Spleen (tissue), 7 donors: ENCODE measurements at regions not wholly inside any gene's neighbourhood (a gene's known extent, or its start where the extent isn't known, plus 50 kb on each side); places are given as distances from the start of the nearest gene placed in this dataset.

Experiments
- CTCF ChIP-seq, 11 experiments: fragments of 200-600 bp in 7 of 11; fragments of 450-650 bp in 4 of 11; sonication (generic) in 4 of 11; IDR thresholded peaks in 8 of 11; conservative IDR thresholded peaks in 3 of 11; 1 replicate in 7 of 11; 2 replicates in 4 of 11; pipeline versions ENCODE4 v1.4.0 to v1.8.0; 2016 to 2021; ENCODE audit warnings: antibody characterized with exemption in 11 of 11, inconsistent platforms in 4 of 11, mild to moderate bottlenecking in 1 of 11
- POLR2A ChIP-seq, 3 donors: fragments of 450-650 bp; IDR thresholded peaks; one replicate each; pipeline ENCODE4 v1.5.1; 2017; ENCODE audit warnings: antibody characterized with exemption in 3 of 3, mild to moderate bottlenecking in 1 of 3
- donor health status: DM: no; HTN: no; CAD: no; lungs with moderate emphysema.
- donor health status: DM: no; HTN: no; CAD: no.
- donor health status: DM: no; HTN: no; CAD: no.

GRCh38 chr4:35614120-35614519, 630.2 kb downstream of the ARAP2 start:
- TF ChIP-seq CTCF (IDR thresholded peaks at IDR 0.05 in 8 of 11, conservative IDR thresholded peaks at IDR 0.05 in 3 of 11) (no peak), POLR2A (IDR thresholded peaks at IDR 0.05) (no peak)
